Iris pigment epithelial cell (primary cell): ENCODE measurements at regions not wholly inside any gene's neighbourhood (a gene's known extent, or its start where the extent isn't known, plus 50 kb on each side); places are given as distances from the start of the nearest gene placed in this dataset.
"Not testable (repeated sequence)": the region's sequence is repeated elsewhere in the genome, so short reads cannot be mapped to it uniquely, and the experiment has no call there.

Source experiments
- DNase-seq: peaks from one replicate; pipeline ENCODE4 v3.0.0-alpha.2; 2011; ENCODE audit warnings: low read depth

DNA sequence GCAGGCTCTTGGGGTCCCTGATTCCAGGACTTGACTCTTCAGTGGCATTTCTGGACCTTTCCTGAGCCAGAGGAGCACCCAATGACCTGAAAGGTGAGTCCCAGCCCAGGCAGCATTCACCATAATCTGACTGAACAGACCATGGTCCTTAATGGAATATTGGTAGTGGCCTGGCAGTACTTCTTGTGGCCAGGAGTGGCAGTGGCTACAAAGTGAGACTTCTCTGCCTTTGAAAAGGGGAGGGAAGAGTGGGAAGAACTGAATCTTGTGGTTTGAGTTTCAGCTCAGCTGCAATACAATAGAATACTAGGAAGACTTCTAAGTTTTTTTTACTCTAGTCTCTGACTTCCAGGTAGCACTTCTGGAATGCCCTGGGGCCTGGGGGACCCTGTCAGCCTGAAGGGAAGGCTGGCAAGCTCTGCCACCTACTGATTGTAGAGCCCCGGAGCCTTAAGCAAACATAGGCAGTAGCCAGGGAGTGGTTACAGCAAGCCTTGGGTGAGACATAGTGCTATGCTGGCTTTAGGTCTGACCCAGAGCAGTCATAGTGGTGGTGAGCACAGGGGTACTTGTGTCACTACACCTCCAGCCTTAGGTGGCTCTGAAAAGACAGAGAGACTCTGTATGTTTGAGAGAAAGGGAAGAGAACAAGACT, 674.2 kb upstream of the MANEA start:
- DNase-seq, result no peak

GRCh38 chr6:94899191-94899590, 678.1 kb upstream of the MANEA start:
- DNase-seq, result no peak

- DNase-seq, result no peak
Measured at GRCh38 chr6:94894300-94894699, 683.0 kb upstream of the MANEA start.

GRCh38 chr6:94893327-94893726, 684.0 kb upstream of the MANEA start:
- peak; percentile 0 for DNase-seq

- not testable (repeated sequence) for DNase-seq
Measured at GRCh38 chr6:94873819-94874218, 703.5 kb upstream of the MANEA start.

GRCh38 chr6:94862112-94862511, 715.2 kb upstream of the MANEA start:
- peak; percentile 13 for DNase-seq

DNA sequence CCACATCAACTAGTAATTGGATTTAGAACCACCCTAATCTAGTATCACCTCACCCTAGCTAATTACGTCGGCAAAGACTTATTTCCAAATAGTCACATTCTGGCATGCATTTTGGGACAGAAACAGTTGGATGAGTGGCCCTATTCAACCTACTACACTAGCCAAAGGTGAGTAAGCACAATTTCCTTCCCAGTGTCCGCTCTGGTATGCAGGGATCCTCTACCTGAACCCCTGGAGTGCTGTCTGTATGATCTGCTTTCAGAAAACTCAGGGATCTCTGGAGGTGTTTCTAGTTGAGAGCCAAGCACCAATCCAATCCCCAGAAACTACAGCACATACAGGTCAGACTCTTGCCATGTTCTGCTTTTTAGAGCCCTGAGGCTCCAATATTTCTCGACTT, 717.4 kb upstream of the MANEA start:
- no peak for DNase-seq

DNA sequence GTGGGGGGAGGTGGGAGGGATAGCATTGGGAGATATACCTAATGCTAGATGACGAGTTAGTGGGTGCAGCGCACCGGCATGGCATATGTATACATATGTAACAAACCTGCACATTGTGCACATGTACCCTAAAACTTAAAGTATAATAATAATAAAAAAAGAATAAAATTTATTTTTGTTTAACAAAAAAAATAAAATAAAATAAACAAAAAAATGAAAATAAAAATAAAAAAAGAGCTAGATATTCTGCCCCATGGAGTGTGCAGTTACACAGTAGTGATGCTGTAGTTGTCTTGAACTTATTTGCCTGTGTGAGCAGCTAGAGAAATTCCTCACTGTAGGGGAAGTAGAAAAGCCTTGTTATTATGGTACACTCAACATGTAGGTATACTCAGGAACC, 720.3 kb upstream of the MANEA start:
- DNase-seq, result not testable (repeated sequence)

- not testable (repeated sequence) for DNase-seq
Measured at GRCh38 chr6:94851329-94851728, 726.0 kb upstream of the MANEA start.

- DNase-seq, result no peak
Measured at GRCh38 chr6:94845742-94846141, 731.6 kb upstream of the MANEA start.

GRCh38 chr6:94835264-94835663, 742.1 kb upstream of the MANEA start:
- no peak for DNase-seq

DNA sequence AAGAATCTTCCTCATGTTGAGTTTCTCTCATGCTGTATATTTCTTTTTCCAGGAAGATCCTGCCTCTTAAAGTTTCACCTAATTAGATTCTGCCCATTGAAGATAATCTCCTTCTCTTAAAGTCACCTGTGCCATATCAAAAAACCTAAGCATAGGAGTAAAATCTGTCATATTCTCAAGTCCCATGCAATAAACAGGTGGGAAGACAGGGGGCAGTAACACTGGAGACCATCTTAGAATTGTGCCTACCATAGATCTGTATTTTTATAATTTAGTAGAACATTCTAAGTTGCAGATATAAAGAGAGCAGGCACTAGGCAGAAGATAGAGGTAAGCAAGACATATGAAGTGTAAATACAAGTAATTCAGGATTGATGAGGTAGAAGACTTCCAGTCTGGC, 763.5 kb upstream of the MANEA start:
- DNase-seq, result no peak

DNA sequence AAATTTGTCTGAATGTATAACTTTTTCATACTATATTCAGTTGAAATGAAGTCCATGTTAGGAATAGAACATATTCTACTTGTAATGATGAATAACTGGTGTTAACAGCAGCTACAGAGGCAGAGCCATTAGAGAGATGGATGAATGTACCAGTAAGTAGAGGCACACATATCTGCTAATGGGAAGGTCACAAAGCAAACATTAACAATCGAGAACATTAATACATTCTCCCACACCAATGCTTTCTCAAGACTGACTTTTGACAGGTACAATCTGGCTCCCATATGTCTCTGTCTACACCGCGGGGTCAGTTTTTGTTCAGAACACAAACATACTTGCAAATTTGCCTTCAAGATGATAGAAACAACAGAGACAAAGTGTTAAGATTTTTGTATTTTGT, 776.0 kb upstream of the MANEA start:
- no peak for DNase-seq

DNA sequence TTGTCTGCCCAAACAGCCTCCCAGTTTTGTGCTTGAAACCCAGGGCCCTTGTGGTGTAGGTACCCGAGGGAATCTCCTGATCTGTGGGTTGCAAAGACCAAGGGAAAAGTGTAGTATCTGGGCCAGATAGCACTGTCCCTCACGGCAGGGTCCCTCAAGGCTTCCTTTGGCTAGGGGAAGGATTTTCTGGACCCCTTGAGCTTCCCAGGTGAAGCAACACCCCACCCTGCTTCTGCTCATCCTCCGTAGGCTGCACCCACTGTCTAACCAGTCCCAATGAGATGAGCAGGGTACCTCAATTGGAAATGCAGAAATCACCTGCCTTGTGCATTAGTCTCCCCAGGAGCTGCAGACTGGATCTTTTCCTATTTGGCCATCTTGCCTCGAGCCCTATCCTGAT, 791.8 kb upstream of the MANEA start:
- no peak for DNase-seq

GRCh38 chr6:94785081-94785480, 792.3 kb upstream of the MANEA start:
- not testable (repeated sequence) for DNase-seq

DNA sequence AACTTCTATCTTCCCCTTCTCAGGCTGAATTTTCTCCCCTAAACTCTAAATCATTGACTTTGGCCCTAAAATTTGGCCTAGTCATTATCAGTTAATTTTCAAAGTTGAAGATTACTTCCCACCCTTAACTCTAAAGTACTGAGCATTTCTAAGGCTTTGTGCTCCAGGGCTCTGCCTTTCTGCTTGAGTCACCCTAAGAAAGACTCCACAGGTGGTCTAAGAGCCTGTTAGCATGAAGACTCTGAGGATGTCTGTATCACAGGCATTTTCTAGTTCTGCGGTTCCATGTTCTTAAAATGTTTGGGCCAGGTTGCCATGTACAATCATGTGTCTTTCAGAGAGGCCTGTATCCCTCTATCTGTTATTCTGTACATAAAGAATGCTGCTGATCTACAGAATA, 808.1 kb upstream of the MANEA start:
- DNase-seq, result no peak

DNA sequence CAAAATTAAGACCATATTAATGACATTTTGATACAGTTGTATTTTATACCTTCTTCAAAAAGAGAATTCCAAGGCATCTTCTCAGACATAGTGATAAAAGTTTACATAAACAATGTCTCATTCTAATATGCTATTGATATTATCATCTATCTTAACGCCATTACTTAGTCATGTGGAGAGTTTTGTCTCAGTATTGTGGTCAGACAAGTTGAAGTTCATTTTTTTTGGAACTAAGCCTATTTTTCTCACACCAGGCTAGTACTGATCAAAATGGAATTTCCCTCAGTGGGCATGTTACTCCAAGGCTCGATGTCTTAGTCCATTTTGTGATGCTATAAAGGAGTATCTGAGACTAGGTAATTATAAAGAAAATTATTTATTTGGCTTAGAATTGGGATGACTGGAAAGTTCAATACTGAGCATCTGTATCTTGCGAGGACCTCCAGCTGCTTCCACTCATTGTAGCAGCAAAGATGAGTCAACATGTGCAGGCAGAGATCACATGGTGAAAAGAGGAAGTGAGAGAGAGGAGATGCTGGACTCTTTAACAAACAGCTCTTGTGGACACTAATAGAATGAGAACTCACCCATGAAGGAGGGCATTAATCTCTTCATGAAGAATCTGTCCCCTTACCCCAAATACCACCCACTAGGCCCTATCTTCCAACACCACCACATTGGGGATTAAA, 825.5 kb upstream of the MANEA start:
- peak; percentile 6 for DNase-seq

DNA sequence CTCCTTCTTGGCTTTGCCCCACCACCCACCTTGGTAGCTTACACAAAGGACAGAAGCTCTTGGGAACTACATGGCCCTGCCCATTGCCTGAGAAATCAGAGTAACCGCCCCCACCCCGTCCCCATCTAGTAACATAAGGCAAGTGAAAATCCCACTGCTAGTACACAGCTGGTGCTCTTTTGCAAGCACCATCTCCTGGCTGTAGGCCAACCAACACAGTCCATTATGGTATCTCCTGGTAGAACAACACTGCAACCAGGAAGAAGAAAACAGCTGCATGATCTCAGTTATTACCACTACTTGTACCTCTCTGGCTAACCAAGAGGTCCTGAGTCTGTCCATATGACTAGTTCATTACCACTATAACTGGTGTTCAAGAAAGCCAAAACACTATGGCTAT, 841.1 kb upstream of the MANEA start:
- no peak for DNase-seq

GRCh38 chr6:94735270-94735669, 842.1 kb upstream of the MANEA start:
- DNase-seq, result no peak

DNA sequence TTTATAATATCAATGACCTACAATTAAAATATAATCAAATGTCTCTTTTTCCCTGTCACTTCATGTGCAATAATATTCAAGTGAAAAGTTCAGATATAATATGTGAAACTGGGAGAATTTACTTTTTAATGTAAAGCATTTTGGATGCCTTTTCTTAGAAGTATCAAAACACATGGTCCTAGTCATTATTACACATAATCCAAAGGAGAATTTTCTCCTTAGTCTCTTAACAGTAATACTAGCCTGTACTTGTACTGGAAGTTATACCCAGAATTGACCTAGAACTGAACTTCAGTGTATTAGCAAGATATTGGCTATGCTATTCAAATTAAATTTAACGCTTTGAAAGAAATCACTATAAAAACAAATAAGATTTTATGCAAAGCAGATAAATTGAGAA, 842.6 kb upstream of the MANEA start:
- no peak for DNase-seq

DNA sequence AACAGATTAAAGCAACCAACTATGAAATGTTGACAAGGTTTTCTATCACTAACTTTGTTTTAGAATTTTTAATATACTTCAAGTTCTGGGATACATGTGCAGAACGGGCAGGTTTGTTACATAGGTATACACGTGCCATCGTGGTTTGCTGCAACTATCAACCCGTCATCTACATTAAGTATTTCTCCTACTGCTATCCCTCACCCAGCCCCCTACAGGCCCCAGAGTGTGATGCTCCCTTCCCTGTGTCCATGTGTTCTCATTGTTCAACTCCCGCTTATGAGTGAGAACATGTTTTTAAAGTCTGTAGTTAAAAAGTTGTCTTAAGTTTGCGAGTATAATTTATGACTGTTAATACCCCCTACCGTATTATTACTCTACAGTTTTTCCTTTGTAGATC, 844.3 kb upstream of the MANEA start:
- DNase-seq, result no peak

DNA sequence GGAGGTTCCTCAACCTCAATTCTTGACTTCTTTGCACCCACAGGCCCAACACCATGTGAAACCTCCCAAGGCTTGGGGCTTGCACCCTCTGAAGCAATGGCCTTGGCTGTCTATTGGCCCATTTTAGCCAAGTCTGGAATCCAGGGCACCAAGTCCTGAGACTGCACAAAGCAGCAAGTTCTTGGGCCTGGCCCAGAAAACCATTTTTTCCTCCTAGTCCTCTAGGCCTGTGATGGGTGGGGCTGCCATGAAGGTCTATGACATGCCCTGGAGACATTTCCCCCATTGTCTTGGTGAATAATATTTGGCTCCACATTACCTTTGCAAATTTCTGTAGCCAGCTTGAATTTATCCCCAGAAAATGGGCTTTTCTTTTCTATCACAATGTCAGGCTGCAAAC, 849.6 kb upstream of the MANEA start:
- no peak for DNase-seq

DNA sequence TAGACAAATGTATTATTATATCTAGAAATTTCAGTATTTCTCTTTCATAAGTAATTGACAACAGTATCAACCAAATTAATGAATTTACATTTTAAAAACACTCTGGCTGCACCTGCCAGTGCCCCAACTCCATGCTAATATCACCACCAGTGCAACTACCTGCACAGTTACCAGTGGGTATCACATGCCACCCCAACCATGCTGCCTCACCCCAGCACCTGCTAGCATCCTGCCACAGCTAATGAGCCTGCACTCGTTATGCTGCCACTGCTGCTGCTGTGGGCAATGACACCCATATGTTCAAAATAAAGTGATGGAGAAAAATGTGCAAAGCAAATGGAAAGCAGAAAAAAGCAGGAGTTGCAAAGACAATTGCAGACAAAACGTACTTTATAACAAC, 855.9 kb upstream of the MANEA start:
- no peak for DNase-seq

- no peak for DNase-seq
Measured at GRCh38 chr6:94713446-94713845, 863.9 kb upstream of the MANEA start.
